GM21360 (cell line): ENCODE measurements at regions not wholly inside any gene's neighbourhood (a gene's known extent, or its start where the extent isn't known, plus 50 kb on each side); places are given as distances from the start of the nearest gene placed in this dataset.

Experiments
- ATAC-seq: cut with Tn5 transposase; IDR thresholded peaks from one replicate; pipeline ENCODE4 v1.9.1; 2021; ENCODE audit warnings: mild to moderate bottlenecking, moderate library complexity; ENCODE audit not compliant: unreplicated experiment

DNA sequence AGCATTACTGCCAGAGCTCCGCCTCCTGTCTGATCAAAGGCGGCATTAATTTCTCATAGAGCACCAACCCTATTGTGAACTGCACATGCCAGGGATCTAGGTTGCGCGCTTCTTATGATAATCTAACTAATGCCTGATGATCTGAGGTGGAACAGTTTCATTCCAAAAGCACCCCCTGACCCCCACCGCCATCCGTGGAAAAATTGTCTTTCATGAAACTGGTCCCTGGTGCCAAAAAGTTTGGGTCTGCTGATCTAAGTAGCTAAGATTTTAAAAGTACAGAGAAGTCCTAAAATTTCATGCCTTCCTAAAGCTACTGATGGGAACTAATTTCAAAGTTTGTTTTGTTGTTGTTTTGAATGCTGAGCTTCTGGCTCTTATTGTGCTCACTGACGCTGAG is 281.6 kb downstream of the PRL start:
- no peak for ATAC-seq

GRCh38 chr6:22015944-22016343 is 280.9 kb downstream of the PRL start:
- ATAC-seq = no peak

DNA sequence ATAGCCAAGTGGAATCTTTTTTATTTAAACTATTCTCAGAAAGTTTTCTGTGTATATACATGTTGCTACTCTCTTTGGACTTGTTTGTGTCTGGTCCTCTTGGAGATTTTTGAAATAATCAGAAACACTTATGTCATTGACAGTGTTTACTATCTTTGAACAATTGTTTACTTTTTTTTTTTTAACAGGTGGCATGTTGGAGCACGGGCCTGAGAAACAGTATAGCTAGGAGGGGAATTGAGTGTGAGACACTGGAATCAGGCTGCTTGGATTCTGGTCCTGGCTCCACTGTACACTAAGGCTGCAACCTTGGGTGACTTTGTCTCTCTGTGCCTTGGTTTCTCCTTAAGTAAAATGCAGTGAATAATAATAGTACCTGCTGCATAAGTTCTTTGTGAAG is 279.6 kb downstream of the PRL start:
- no peak for ATAC-seq

GRCh38 chr6:22017766-22018165 is 279.1 kb downstream of the PRL start:
- ATAC-seq = no peak

GRCh38 chr6:22019857-22020256 is 277.0 kb downstream of the PRL start:
- ATAC-seq = no peak

- ATAC-seq = no peak
These were observed 276.4 kb downstream of the PRL start for GRCh38 chr6:22020299-22021003.

DNA sequence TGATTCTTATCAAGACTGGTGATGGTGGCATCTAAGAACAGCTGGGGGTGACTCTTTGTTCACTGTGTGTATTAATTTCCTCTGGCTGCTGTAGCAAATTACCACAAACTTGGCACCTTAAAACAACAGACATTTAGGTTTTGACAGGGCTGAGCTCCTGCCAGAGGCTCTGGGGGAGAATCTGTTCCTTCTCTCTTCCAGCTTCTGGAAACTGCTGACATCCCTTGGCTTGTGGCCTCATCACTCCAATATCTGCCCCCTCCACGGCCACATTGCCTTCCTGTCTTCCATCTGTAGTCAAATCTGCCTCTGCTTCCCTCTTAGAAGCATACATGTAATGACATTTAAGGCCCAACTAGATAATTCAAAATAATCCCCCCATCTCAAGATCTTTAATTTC is 274.9 kb downstream of the PRL start:
- no peak for ATAC-seq

- no peak for ATAC-seq
These were observed 272.9 kb downstream of the PRL start for GRCh38 chr6:22023937-22024336.

DNA sequence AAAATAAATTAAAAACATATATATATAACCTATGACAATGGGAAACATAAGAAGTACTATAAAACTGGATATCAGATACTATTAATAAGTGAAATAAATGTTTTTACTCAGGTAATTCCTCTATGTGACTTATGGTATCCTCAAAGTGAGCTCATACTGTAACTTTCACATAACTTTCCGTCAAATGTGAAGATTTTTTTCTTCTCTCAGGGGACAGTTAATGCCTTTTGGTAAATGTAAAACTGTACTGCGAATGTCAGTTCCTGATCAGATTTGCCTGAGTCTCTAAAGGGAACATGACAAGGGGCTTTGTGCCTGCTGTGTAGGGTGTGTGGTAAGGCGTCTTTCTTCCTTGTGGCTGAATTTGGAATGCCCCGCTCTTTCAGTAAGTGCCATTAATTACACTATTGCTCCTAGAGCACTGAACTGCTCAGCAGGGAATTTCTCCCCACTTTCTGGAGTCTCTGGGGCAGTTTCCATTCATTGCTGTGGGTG is 271.8 kb downstream of the PRL start:
- peak; percentile 38 for ATAC-seq

DNA sequence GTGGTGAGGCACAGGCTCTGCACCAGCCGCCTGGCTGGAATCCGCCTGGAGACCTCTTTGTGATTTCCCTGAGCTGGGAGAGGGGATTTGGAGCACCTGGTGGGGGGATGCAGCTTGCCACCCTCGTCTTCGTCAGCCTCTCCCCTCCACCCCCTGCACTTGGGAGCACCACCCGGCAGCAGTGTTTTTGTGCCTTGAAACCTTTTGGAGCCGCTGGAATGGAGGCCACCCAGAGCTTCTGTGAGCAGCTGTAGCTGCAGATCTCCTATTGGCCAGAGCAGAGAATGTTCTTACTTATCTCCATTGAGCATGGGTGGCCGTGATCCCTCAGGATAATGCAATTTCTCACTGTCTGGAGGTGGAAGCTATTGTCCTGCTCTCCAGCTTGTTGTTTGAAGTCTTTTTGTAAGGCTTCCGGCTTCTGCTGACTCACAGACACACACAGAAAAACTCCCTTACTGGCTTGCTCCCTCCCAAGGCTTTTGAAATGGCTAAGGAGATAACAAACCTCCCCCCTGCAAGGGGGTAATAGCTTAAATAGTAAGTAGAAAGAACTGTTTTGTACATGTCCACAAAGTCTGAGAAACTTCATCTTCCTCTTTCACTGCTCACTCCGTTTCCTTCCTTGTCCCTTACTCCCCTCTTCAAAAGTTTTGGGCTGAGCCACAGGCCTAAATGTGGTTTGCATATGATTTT is 271.2 kb downstream of the PRL start:
- peak; percentile 59 for ATAC-seq

DNA sequence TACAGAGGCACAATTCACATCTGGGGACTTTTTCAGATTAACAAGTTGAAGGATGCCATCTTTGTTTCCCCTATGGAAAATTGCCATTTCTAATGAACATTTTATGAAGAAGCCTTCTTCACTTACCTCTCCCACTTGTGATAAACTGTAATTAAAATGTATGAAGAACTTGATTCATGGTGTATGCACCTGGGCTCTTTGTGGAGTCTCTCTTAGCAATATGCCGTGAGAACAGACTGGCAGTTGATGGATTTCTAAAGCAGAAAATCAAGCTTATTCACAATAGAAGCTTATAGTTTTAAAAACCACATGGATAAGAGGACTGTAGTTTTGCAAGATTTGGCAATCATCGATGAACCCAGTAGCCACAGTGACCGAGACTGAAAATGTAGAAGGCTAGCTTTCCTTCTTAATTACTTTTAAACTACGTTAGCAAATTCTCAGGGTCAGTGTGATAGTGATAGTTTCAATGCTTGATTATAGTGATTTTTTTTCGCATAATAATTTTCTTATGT is 270.6 kb downstream of the PRL start:
- no peak for ATAC-seq

DNA sequence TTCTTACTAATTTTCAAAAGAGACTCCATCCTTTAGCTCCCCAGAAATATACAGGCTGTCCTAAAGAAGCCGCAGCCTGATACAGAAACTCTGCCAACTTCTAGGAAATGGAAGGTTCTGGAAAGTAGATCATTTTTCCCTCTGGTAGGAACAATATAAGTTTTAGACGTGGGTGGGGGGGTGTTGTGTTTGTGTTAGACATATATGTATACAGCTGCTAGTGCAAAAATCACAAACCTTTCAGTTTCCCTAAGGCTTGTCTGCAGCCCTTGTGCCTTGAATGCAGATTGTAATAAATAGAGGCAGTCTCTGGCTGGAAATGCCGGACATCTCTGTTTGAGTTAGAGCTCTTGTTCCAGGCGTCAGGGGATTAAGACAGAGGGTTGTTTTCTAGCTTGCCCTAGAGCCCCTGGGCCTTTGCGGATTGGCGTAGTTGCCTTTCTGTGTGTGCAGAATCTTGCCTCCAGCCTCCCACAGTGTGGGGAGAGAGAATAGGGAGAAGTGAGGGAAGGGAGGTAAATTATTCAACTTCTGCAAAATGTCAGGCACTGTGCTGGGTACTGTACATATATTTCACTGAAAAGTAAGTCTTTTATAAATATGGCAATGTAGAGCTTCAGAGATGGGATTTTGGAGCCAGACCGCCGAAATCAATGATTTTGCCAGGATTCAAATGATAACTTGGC is 269.7 kb downstream of the PRL start:
- no peak for ATAC-seq

GRCh38 chr6:22028403-22029090 is 268.3 kb downstream of the PRL start:
- no peak for ATAC-seq

DNA sequence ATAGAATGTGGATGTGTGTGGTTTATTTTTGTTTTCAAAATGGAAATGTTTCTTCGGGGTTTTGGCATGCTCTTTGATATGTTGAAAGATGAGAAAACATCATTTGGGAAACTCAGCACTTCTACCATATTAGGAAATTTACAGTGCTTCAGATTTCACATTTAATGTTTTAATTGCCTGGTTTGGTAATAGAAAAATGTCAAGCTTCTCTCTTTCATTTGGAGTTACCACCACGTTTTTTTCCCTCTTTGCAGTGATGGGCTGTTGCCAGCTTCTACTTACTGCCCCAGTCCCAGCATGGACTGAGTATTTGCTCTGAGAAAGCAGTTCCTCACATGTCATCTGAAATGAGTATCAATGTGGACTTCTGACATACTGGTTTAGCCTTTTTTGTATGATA is 267.7 kb downstream of the PRL start:
- no peak for ATAC-seq

DNA sequence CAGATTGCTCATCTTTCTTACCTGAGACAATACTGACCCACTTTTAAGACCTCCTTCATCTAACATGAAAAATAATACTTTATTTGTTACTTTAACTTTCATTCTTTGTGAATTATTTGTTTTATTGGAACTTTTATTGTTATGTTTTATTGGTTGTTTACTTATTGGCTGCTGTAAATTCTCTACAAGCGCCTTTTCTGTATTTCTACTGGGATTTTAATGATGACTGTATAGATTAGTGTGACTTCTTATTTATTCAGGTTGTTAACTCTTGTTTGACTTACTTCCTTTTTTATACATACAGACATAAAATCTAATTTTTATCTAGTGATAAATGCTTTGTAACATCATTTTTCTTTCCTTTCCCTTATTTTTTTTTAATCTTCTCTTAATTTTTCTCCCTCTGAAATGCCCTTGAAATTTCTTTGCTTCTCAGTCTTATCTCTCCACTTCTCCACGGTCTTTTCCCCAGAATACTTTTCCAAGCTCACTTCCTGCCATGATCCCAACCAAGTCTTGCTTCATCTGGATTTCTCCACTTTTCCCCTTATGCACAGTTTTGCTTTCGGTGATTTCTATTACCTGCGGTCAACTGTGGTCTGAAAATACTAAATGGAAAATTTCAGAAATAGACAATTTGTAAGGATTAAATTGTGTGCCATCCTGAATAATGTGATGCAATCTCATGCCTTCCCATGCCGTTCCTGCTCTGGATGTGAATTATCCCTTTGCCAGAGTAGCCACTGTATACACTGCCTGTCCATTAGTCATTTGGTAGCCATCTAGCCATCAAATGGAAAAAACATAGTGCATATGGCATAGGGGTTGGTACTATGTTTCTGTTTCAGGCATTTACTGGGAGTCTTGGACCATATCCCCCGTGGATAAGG is 265.9 kb downstream of the PRL start:
- ATAC-seq = no peak

- no peak for ATAC-seq
These were observed 261.1 kb downstream of the PRL start for GRCh38 chr6:22035690-22036089.

DNA sequence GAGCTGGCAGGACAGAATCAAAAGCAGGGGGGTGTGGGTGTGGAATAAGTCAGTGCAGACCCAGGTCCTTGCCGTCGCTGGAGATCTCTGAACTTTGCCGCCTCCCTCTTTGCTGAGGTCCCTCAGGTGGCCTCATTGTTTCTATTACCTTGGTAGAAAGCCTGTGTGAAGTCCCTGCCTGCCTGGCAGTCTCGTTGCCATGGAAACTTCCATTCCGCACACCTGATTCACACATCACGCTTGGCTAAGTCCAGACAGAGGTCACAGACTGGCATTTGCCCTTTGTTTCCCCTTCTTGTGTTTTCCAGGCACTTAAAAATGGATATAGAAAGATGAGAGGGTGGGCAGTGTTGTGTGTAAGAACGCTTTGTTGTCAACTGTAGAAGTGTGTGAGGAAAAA is 260.6 kb downstream of the PRL start:
- peak; percentile 82 for ATAC-seq

DNA sequence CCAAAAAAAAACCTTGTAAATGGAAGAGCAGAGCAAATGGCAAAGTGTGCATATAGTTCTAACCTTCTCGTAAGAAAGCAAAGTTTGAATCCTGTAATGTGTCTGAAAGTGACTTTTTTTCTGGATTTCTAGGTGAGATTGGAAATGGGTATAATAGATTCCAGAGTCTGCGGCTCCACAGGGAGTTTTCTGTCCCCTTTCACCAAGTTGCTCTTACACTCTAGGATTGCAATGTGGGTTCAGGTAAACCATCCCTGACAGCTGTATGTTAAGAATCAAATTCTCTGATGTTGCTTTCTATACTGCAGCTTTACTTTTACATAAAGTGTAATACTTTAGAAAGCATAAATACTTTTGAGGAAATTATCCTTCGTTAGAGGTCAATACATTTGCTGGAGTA is 260.1 kb downstream of the PRL start:
- no peak for ATAC-seq

- no peak for ATAC-seq
These were observed 254.9 kb downstream of the PRL start for GRCh38 chr6:22041797-22042480.

DNA sequence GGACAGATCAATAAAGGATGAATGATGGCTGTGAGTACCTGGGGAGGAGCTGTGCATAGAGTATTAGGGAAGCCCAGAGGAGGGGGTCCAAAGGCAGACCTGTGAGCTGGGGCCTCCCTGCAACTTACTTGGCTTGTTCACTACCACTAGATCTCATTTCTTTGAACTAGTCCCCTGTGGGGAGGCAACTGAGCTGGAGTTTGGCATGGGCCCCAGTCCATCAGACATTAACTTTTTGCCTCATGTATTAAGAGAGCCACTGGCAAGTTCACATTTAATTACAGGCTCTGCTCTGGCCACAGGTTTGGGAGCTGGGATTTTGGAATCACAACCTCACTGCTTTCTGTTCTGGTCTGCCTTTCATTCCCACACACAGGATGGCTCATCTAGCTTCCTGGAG is 254.1 kb downstream of the PRL start:
- no peak for ATAC-seq
